HL-60 (cell line): ENCODE measurements at regions not wholly inside any gene's neighbourhood (a gene's known extent, or its start where the extent isn't known, plus 50 kb on each side); places are given as distances from the start of the nearest gene placed in this dataset.

Experiments used
- DNase-seq, 2 experiments: peaks; one replicate each; pipeline ENCODE4 v3.0.0-alpha.2; 2010 to 2020; ENCODE audit warnings: low read depth in 1 of 2, low spot score in 1 of 2
- H3K27ac ChIP-seq: fragments of 250-450 bp; sonication (Bioruptor Pico); replicated peaks from 2 replicates; pipeline ENCODE4 v1.5.1; 2020; ENCODE audit warnings: mild to moderate bottlenecking, moderate library complexity
- H3K27me3 ChIP-seq: fragments of 250-450 bp; sonication (Bioruptor Pico); 2 replicates; pipeline ENCODE4 v1.5.1; 2021; ENCODE audit warnings: mild to moderate bottlenecking, moderate library complexity; ENCODE audit not compliant: insufficient read depth, poor library complexity, severe bottlenecking
- H3K4me3 ChIP-seq: replicated peaks from 2 replicates; pipeline ENCODE4 v1.5.1; 2011; ENCODE audit warnings: mild to moderate bottlenecking, control low read depth, low read length; ENCODE audit not compliant: insufficient read depth
- CTCF ChIP-seq: IDR thresholded peaks from one replicate; pipeline ENCODE4 v1.5.1; 2011; ENCODE audit warnings: low read length, control low read depth, inconsistent platforms; ENCODE audit not compliant: insufficient read depth
- GABPA ChIP-seq: IDR thresholded peaks from 2 replicates; pipeline ENCODE4 v1.6.1; 2012; ENCODE audit warnings: low read depth
- POLR2AphosphoS5 ChIP-seq: IDR thresholded peaks from 2 replicates; pipeline ENCODE4 v1.6.1; 2012; ENCODE audit warnings: low read depth
- REST ChIP-seq: IDR thresholded peaks from 2 replicates; pipeline ENCODE4 v1.6.1; 2012; ENCODE audit warnings: low read depth; ENCODE audit not compliant: insufficient replicate concordance
- SPI1 ChIP-seq: IDR thresholded peaks from 2 replicates; pipeline ENCODE4 v1.6.1; 2012; ENCODE audit warnings: low read depth, mild to moderate bottlenecking, borderline replicate concordance

- Histone ChIP-seq H3K27me3 (no peaks in the 10 kb centered on the region), H3K4me3 (no peak overlapping the region)
Observed at GRCh38 chr5:124433170-124433569, 313.3 kb downstream of the ZNF608 start.

DNA sequence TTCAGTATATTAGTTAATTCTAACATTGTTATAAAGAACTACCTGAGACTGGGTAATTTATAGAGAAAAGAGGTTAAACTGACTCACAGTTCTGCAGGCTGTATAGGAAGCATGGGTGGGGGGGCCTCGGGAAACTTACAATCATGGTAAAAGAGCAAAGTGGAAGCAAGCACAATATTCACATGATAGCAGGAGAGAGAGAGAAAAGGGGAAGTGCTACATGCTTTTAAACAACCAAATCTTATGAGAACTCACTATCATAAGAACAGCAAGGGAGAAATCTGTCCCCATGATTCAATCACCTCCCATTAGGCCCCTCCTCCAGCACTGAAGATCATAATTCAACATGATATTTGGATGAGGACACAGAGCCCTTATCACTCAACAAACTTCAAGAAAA is 324.9 kb downstream of the ZNF608 start:
- no peak for TF ChIP-seq GABPA
- no peak for TF ChIP-seq REST
- no peak for TF ChIP-seq CTCF
- TF ChIP-seq SPI1 = peak; percentile 40; the same call in 1 of the 2 replicates
- no peak for TF ChIP-seq POLR2AphosphoS5
- H3K27ac ChIP-seq = no peak overlapping the region
- H3K27me3 ChIP-seq = no peaks in the 10 kb centered on the region
- no peak for DNase-seq
- no peak overlapping the region for H3K4me3 ChIP-seq

More at GRCh38 chr5:124433170-124433569, 313.3 kb downstream of the ZNF608 start:
- H3K27ac ChIP-seq = no peak overlapping the region
- no peak for DNase-seq
- no peak for TF ChIP-seq CTCF
- TF ChIP-seq GABPA = no peak
- TF ChIP-seq POLR2AphosphoS5 = no peak
- TF ChIP-seq REST = no peak
- TF ChIP-seq SPI1 = no peak

DNA sequence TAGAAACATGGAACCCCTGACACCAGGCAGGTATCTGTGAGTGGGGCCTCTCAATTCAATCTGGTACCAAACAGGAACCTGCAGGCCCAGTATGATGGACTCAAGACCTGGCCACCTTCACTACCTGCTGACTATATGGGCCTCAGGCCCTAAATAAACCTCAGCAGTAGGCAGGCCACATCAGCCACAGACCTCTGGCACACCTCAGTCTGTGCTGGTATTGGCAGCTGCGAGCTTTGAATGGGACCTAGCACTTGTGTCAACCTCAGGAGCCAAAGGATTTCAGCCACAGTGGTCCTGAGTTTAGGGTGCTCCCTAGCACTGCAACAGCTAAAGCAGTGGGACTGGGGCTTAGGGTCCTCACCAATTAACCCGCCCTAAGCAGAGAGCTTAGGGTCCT is 325.5 kb downstream of the ZNF608 start:
- Histone ChIP-seq H3K27ac (no peak overlapping the region), H3K4me3 (no peak overlapping the region), H3K27me3 (no peaks in the 10 kb centered on the region)
- no peak for TF ChIP-seq SPI1
- TF ChIP-seq CTCF = no peak
- no peak for TF ChIP-seq GABPA
- no peak for TF ChIP-seq REST
- no peak for TF ChIP-seq POLR2AphosphoS5
- DNase-seq = no peak
